ENCODE measurements at regions not wholly inside any gene's neighbourhood (a gene's known extent, or its start where the extent isn't known, plus 50 kb on each side); places are given as distances from the start of the nearest gene placed in this dataset.

GRCh38 chr14:71672596-71672995 is 259.6 kb upstream of the RGS6 start:
- no peak for DNase-seq (ENCODE audit: low read depth)
- H3K4me3 ChIP-seq (ENCODE audit: low read depth, low read length): no peak overlapping the region
- TF ChIP-seq MAX (IDR thresholded peaks at IDR 0.05; ENCODE audit: low read depth, low read length): no peak
- no peak for TF ChIP-seq CTCF (IDR thresholded peaks at IDR 0.05; ENCODE audit: low read depth, low read length)
- no peak for TF ChIP-seq MYC (IDR thresholded peaks at IDR 0.05; ENCODE audit: low read depth, low read length)
- no peak for TF ChIP-seq POLR2A (IDR thresholded peaks at IDR 0.05; ENCODE audit: extremely low read depth, insufficient read length)

- no peak for DNase-seq (ENCODE audit: low read depth)
- TF ChIP-seq CTCF (IDR thresholded peaks at IDR 0.05; ENCODE audit: low read depth, low read length) (no peak), POLR2A (IDR thresholded peaks at IDR 0.05; ENCODE audit: extremely low read depth, insufficient read length) (no peak), MAX (IDR thresholded peaks at IDR 0.05; ENCODE audit: low read depth, low read length) (no peak), MYC (IDR thresholded peaks at IDR 0.05; ENCODE audit: low read depth, low read length) (no peak)
- no peak overlapping the region for H3K4me3 ChIP-seq (ENCODE audit: low read depth, low read length)
Observed at GRCh38 chr14:71675126-71675899, 256.9 kb upstream of the RGS6 start.

GRCh38 chr14:71675900-71676287 is 256.3 kb upstream of the RGS6 start:
- H3K4me3 ChIP-seq (ENCODE audit: low read depth, low read length): no peak overlapping the region
- TF ChIP-seq CTCF (IDR thresholded peaks at IDR 0.05; ENCODE audit: low read depth, low read length) (no peak), POLR2A (IDR thresholded peaks at IDR 0.05; ENCODE audit: extremely low read depth, insufficient read length) (no peak), MYC (IDR thresholded peaks at IDR 0.05; ENCODE audit: low read depth, low read length) (no peak), MAX (IDR thresholded peaks at IDR 0.05; ENCODE audit: low read depth, low read length) (no peak)
- no peak for DNase-seq (ENCODE audit: low read depth)

- no peak for DNase-seq (ENCODE audit: low read depth)
- no peak overlapping the region for H3K4me3 ChIP-seq (ENCODE audit: low read depth, low read length)
- TF ChIP-seq MYC (IDR thresholded peaks at IDR 0.05; ENCODE audit: low read depth, low read length) (no peak), CTCF (IDR thresholded peaks at IDR 0.05; ENCODE audit: low read depth, low read length) (no peak), MAX (IDR thresholded peaks at IDR 0.05; ENCODE audit: low read depth, low read length) (no peak), POLR2A (IDR thresholded peaks at IDR 0.05; ENCODE audit: extremely low read depth, insufficient read length) (no peak)
Observed at GRCh38 chr14:71680736-71681387, 251.4 kb upstream of the RGS6 start.

- TF ChIP-seq MYC (IDR thresholded peaks at IDR 0.05; ENCODE audit: low read depth, low read length) (no peak), CTCF (IDR thresholded peaks at IDR 0.05; ENCODE audit: low read depth, low read length) (no peak), POLR2A (IDR thresholded peaks at IDR 0.05; ENCODE audit: extremely low read depth, insufficient read length) (no peak), MAX (IDR thresholded peaks at IDR 0.05; ENCODE audit: low read depth, low read length) (no peak)
- H3K4me3 ChIP-seq (ENCODE audit: low read depth, low read length): no peak overlapping the region
- no peak for DNase-seq (ENCODE audit: low read depth)
Observed at GRCh38 chr14:71682337-71682736, 249.9 kb upstream of the RGS6 start.

Measured in NB4 (cell line).